ENCODE measurements at regions not wholly inside any gene's neighbourhood (a gene's known extent, or its start where the extent isn't known, plus 50 kb on each side); places are given as distances from the start of the nearest gene placed in this dataset.

- WGBS, 2 donors (ENCODE audit: low coverage in 1 of 2): 100% methylated on average over 1 of the region's 5 CpGs; no CpG with 5 or more reads in 1 of the 2 donors
- H3K36me3 ChIP-seq: no peaks in the 10 kb centered on the region
- peaks cover 63% of the 10 kb centered on the region for H3K27me3 ChIP-seq
- H3K4me1 ChIP-seq: peaks cover 0 to 2% (median 0%) of the 10 kb centered on the region in 3 donors
- no peaks in the 10 kb centered on the region for H3K9me3 ChIP-seq
- no peak overlapping the region for H3K27ac ChIP-seq
- no peak for ATAC-seq
- TF ChIP-seq EP300 (IDR thresholded peaks at IDR 0.05): no peak
- TF ChIP-seq POLR2A (IDR thresholded peaks at IDR 0.05): no peak
- TF ChIP-seq CTCF (IDR thresholded peaks at IDR 0.05): no peak
- TF ChIP-seq POLR2AphosphoS5 (IDR thresholded peaks at IDR 0.05): no peak
- no peak overlapping the region for H3K4me3 ChIP-seq
Observed at GRCh38 chr1:38565020-38565491, 294.5 kb downstream of the RRAGC start.

- TF ChIP-seq CTCF (IDR thresholded peaks at IDR 0.05) (no peak), EP300 (IDR thresholded peaks at IDR 0.05) (no peak), POLR2AphosphoS5 (IDR thresholded peaks at IDR 0.05) (no peak), POLR2A (IDR thresholded peaks at IDR 0.05) (no peak)
- ATAC-seq: no peak
Observed at GRCh38 chr1:38563942-38564735, 295.4 kb downstream of the RRAGC start.

GRCh38 chr1:38561725-38562124, 297.8 kb downstream of the RRAGC start:
- no peaks in the 10 kb centered on the region for H3K9me3 ChIP-seq
- no peak overlapping the region for H3K4me3 ChIP-seq
- WGBS, 2 donors (ENCODE audit: low coverage in 1 of 2): no CpG with 5 or more reads among the region's 12 CpGs
- H3K36me3 ChIP-seq: no peaks in the 10 kb centered on the region
- ATAC-seq: no peak
- H3K27ac ChIP-seq: no peak overlapping the region
- peaks cover 52% of the 10 kb centered on the region for H3K27me3 ChIP-seq
- TF ChIP-seq POLR2AphosphoS5 (IDR thresholded peaks at IDR 0.05) (no peak), EP300 (IDR thresholded peaks at IDR 0.05) (no peak), POLR2A (IDR thresholded peaks at IDR 0.05) (no peak)
- peaks cover 0 to 12% (median 0%) of the 10 kb centered on the region in 3 donors for H3K4me1 ChIP-seq

More at GRCh38 chr1:38563942-38564735, 295.4 kb downstream of the RRAGC start:
- Histone ChIP-seq H3K4me1 (peaks cover 0 to 11% (median 0%) of the 10 kb centered on the region in 3 donors), H3K27ac (no peak overlapping the region), H3K9me3 (no peaks in the 10 kb centered on the region), H3K36me3 (no peaks in the 10 kb centered on the region), H3K27me3 (peaks cover 59% of the 10 kb centered on the region), H3K4me3 (no peak overlapping the region)
- WGBS, 2 donors (ENCODE audit: low coverage in 1 of 2): 70 to 81% methylated on average over 3 to 4 of the region's 7 CpGs

GRCh38 chr1:38561110-38561509, 298.5 kb downstream of the RRAGC start:
- H3K27me3 ChIP-seq: peaks cover 51% of the 10 kb centered on the region
- ATAC-seq: no peak
- no peak overlapping the region for H3K27ac ChIP-seq
- no peaks in the 10 kb centered on the region for H3K36me3 ChIP-seq
- no peaks in the 10 kb centered on the region for H3K9me3 ChIP-seq
- 78 to 83% methylated on average over 2 to 4 of the region's 4 CpGs for WGBS, 2 donors (ENCODE audit: low coverage in 1 of 2)
- no peak for TF ChIP-seq POLR2A (IDR thresholded peaks at IDR 0.05)
- TF ChIP-seq POLR2AphosphoS5 (IDR thresholded peaks at IDR 0.05): no peak
- TF ChIP-seq EP300 (IDR thresholded peaks at IDR 0.05): no peak
- no peak for TF ChIP-seq CTCF (IDR thresholded peaks at IDR 0.05)
- no peak overlapping the region for H3K4me3 ChIP-seq
- peaks cover 0 to 12% (median 0%) of the 10 kb centered on the region in 3 donors for H3K4me1 ChIP-seq

GRCh38 chr1:38560457-38560856, 299.1 kb downstream of the RRAGC start:
- Histone ChIP-seq H3K9me3 (no peaks in the 10 kb centered on the region), H3K4me1 (peaks cover 0 to 12% (median 0%) of the 10 kb centered on the region in 3 donors), H3K27me3 (peaks cover 46% of the 10 kb centered on the region), H3K27ac (no peak overlapping the region), H3K4me3 (no peak overlapping the region), H3K36me3 (no peaks in the 10 kb centered on the region)
- ATAC-seq: no peak
- TF ChIP-seq CTCF (IDR thresholded peaks at IDR 0.05): no peak
- no peak for TF ChIP-seq EP300 (IDR thresholded peaks at IDR 0.05)
- no peak for TF ChIP-seq POLR2AphosphoS5 (IDR thresholded peaks at IDR 0.05)
- no peak for TF ChIP-seq POLR2A (IDR thresholded peaks at IDR 0.05)
- WGBS, 2 donors (ENCODE audit: low coverage in 1 of 2): 76 to 82% methylated on average over 5 to 7 of the region's 7 CpGs
